NCI-H146 (cell line): ENCODE measurements at regions not wholly inside any gene's neighbourhood (a gene's known extent, or its start where the extent isn't known, plus 50 kb on each side); places are given as distances from the start of the nearest gene placed in this dataset.

Source experiments
- DNase-seq: peaks from one replicate; lab custom pipeline; 2025; lab: John Stamatoyannopoulos, UW

DNA sequence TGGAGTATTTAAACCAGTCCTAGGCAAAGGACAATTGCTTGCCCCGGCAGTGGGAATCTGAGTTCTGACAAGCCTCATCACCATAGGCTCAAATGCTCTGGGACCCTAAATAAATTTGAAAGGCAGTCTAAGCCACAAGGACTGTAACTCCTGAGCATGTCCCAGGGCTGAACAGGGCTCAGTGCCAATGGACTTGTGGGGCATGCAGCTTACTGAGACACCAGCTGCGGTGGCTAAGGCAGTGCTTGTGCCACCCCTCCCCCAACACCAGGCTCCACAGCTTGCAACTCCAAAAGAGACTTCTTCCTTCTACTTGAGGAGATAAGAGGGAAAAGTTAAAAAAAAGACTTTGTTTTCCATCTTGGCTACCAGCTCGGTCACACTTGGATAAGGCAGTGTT, 289.7 kb upstream of the DCBLD2 start:
- no peak for DNase-seq

DNA sequence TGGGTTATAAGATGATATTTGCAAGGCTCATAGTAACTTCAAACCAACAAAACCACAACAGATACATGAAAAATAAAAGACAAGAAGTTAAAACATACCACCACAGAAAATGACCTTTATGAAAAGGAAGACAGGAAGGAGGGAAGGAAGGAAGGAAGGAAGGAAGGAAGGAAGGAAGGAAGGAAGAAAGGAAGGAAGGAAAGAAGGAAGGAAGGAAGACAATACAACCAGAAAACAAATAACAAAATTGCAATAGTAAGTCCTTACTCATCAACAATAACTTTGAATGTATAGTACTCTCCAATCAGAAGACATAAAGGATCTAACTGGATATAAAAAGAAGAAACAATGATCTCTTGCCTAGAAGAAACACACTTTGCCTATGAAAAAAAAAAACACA, 287.4 kb upstream of the DCBLD2 start:
- no peak for DNase-seq

DNA sequence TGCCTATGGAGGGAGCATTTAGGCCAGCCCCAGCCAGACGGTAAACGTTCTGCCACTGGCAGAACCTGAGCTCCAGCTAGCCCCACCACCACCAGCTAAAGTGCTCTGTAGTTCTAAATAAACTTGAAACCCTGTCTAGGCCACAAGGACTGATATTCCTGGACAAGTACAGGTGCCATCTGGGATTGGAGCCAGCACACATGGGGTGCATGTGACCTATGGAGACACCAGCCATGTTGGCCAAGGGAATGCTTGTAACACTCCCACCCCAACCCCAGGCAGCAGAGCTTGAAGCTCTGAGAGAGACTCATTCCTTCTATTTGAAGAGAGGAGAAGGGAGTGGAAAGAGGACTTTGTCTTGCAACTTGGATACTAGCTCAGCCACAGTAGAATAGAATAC, 284.5 kb upstream of the DCBLD2 start:
- no peak for DNase-seq

DNA sequence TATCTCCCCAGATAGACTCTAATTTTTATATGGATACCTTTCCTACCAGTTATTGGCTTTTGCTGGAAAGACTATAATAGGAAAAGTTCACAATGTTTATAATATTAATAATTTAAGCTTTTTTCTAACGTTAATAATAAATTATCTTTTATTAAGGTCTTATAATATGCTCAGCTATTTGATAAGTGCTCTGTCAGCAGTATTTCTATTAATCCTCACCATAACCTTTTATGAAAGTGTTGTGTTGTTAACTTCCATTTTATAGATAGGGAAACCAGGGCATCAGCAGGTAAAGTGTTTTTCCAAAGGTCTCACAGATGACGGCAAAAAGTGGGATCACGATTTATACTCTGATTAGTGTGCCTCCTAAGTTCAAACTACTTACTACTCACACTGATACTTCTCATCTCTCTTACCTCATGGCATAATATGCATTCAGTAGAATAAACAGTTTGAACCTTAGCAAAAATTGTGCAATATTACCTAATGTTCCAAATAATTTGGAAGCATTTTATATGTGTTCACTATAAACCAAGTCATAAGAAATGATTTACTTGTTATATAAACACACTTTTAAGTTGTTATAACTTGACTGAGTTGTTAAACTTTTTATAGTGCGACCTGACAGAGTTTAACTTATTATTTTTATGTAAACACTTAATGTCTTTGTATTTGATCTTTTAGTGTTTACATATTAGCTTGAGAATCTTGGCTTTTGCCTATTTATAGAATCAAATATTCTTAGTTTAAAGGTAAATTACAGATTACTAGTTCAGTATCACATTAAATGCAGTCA, 274.9 kb upstream of the DCBLD2 start:
- DNase-seq = no peak

DNA sequence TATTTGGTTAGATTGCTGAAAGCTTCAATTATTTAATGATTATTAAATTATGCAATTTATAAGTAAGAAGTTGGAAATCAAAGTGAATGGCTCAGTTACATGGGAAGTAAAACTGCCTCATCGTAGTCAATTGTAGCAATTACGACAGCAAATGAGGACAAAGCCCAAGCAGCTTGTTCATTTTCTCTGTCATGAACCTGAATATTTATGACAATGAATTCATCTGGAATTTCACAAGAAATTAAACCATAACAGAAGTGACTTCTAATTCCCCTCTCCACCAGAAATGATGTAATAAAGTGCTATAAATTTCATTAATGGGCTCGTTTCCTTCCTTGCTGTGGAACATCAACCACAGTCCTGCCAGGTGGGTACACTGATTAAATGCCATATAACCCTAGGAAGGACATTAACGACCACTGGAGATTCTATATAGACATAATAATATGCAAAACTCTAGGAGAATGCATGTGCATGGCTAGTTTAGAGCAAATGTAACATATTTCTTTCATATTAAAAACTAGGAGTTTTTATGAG, 273.8 kb upstream of the DCBLD2 start:
- no peak for DNase-seq

DNA sequence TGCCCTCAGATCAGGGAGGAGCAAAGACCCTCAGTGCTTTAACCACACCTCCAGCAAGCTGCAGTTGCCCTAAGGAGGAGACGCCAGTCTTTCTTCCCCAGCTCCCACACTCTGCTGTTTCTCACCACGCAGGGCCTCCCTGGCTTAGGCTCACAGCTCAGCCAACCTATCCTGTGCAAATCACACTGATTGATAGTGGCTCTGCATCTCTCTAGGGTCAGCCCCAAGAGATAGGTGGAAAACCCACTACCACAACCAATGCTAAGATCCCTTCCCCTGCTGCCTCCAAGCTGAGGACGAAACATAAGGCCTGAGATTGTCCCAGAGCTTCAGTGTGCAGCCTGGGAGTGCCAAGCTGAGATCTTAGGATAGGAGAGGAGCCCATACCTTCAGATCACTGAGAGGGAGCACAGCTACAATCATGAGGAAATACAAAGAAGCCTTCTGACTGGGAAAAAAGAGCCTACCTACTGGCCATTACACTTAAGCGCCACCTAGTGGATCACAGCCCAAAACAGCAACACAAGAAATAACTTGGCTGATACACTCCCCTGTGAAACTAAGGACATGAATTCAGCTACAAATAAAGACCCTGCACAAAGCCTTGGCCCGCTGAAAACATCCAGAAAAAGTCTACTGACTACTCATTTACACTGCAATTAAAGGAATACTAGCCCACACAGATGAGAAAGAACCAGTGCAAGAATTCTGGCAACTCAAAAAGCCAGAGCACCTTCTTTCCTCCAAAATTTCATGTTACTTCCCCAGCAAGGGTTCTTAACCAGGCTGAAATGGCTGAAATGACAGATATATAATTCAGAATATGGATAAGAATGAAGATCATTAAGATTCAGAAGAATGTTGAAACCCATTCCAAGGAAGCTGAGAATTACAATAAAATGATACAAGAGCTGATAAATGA, 271.5 kb upstream of the DCBLD2 start:
- peak; percentile 14 for DNase-seq

DNA sequence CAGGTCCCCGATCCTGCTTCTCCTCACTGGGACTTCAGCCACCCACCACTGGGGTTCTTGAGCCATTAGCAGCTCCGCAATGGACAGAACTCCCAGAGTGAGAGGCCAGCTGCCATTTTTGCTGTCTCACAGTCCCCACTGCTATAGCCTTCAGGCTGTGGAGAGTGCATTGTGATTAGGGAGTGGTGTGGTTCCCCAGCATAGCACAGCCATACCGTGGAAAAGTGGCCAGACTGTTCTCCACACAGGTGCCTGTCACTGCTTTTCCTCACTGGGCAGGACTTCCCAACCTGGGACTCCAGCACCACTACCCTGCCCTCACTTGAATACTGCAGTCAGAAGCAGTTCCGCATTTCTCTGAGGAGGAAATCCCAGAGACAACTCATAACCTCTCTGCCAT, 270.3 kb upstream of the DCBLD2 start:
- DNase-seq = no peak

DNA sequence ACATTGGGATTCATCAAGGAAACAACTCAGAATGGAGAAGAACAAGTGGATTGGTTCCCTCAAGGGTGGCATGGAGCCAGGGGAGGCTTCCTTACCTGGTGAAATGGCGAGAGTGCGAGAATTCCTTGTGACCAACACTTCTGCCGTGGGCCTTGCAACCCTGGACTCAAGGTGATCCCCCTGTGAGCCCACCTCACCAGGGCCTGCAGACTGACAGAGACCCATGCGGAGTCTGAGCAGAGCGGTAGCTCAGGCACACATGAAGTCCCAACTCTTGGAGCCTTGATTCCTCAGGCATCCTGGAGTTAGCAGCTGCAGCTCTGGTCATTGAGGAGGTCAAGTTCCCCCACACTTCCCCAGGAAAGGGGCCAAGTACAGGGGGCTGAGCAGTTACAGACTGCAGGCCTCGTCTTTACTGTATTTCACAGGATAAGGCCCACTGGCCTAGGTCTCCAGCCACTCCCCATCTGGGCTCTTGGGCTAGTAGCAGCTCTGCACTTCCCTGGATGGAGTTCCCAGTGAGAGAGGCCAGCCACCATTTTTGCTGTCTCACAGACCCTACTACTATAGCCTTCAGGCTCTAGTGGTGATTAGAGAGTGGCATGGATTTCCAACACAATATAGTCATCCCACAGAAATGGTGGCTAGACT, 269.5 kb upstream of the DCBLD2 start:
- no peak for DNase-seq

DNA sequence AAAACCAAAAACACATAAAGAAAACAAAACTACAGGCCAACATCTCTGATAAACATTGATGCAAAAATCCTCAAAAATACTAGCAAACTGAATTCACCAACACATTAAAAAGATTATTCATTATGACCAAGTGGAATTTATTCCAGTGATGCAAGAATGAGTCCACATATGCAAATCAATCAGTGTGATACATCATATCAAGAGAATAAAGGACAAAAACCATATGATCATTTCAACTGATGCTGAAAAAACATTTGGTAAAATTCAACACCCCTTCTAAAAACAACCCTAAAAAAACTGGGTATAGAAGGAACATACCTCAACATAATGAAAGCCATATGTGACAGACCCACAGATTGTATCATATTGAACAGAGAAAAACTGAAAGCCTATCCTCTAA, 265.6 kb upstream of the DCBLD2 start:
- DNase-seq = no peak

DNA sequence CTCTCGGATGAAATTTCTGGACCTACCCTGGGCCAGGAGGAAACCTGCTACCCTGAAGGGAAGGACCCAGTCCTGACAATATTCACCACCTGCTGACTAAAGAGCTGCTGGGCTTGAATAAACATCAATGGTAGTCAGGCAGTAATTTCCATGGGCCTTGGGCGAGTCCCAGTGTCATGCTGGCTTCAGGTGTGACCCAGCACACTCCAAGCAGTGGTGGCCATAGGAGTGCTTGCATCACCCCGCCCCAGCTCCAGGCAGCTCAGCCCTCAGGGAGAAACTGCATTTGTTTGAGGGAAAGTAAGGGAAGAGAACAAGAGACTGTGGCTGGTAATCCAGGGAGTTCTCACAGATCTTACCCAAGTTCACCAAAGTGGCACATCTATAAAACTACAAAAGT, 261.8 kb upstream of the DCBLD2 start:
- DNase-seq = no peak

DNA sequence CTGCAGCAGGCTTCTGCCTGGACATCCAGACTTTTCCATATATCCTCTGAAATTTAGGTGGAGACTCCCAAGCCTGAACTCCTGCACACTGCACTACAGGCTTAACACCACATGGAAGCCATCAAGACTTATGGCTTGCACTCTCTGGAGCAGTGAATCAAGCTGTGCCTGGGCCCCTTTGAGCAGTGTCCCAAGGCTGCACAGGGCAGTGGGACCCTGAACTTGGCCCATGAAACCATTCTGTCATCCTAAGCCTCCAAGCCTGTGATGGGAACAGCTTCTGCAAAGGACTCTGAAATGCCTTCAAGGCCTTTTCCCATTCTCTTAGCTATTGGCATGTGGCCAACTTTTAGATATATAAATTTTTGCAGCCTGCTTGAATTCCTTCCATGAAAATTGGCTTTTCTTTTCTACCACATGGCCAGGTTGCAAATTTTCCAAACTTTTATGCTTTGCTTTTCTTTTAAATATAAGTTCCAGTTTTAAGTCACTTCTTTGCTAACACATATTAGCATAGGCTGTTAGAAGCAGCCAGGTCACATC, 257.8 kb upstream of the DCBLD2 start:
- DNase-seq = no peak

DNA sequence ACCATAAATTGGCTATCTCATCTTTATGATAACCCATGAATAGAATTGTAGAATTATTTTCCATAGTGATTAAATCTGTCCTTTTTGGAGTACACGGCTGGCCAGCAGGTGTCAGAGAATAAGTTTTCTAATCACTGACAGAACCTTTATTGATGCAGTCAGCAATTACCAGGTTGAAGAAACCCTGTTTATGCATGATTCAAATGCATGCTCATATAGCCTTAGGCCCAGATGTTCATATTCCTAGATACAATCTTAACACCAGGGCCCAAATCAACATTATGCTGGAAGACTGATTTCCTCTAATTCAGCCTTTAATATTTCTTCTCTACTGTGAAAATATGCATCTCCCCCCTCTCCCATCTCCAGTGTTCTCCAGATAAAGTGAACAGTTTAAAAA, 243.5 kb upstream of the DCBLD2 start:
- DNase-seq = no peak

DNA sequence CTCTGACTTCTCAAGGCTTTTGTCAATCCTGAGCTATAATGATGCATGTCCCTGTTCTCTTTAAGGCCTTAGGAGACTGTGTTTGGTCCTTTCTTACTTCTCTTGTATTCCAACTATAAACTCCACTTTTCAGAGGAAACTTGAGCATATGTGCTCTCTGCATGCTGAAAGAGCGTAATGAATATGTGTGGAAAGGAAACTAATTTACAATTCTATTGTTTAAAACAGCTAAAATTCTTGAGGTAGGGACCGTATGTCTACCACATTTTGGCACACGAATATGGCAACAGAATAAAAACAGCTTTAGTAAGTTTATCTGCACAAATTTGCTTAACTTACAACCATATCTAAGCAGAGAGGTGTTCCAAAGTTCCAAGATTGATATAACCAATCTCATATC, 242.0 kb upstream of the DCBLD2 start:
- DNase-seq = no peak

DNA sequence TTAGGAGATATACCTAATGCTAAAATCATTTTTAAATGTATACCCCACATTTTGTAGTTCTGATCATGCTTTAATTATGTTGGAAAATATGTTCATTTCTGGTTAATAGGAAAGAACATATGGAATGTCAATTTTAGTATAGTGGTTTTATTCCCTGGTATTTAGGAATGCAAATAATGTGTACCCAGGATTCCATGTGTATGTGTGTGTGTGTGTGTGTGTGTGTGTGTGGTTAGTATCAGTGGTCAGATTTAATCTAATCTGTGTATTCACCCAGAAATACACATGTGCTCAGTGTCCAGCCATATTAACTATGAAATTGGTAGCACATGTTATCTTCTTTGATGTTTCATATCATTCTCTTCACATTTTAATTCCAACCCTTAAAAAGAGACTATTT, 233.5 kb upstream of the DCBLD2 start:
- no peak for DNase-seq

DNA sequence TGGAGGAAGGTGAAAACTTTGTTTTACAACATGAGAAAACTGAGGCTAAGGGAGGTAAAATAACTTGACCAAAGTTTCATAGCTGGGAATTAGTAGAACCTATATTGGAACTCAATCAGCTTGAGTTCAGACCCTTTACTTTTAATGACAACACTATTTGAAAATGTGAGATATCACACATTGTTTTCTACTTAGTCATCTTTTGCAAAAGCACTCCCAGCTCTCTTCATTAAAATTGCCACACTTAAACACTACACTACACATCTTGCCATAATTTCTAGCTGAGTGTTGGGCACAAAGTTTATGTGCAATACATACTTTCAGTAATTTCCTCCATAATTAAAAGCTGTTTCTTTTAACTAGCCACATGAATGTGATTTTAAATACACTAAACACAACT, 230.4 kb upstream of the DCBLD2 start:
- no peak for DNase-seq

DNA sequence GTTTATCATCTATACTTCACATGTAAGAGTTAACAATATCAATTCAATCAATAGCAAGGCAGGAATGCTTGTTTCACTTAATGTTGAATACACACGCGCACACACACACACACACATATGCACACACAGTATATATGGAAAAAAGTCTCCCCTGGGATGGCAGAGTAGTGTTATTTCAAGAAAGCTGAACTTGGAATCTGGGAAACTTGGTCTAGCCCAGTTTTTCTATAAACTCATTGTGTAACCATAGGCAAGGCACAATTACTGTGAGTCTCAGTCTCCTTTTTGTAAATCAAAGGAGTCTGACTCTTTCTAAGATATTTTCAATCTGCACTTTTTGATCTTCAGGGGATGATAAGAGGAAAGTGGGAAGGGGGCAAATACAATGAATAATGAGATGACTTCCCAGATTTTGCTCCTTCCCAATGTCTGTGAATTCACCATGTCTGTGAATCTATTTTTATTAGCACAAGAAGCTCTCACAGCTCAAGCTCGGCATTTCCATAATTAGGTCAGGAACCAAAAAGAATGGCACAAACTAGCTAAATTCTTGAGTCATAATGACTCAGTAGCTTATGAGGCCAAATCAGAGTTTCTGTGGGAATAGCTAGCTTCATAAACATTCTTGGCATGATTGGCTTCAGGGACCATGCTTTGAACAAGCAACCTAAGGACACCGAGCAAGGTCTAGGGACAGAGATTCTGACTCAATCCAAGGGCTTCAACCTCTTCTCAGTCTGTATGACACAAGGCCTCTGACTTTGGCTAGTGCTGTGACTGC, 227.4 kb upstream of the DCBLD2 start:
- no peak for DNase-seq

DNA sequence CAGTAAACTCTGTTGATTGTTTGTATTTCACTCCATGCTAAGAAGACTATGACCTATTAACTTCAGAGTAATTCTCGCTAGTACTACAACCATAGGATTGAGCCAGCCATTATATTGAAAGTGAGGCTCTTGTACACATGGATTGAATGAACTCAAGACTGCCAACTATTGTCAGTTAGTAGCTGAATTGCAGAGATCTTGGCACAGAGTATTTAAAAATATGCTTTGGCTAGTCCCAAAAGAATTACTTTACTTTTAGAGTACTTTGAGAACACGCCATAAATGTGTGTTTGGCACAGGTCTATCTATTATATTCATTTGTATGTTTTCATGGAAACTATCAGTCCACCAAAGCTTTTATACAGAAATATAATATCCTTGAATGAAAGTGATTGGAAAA, 226.7 kb upstream of the DCBLD2 start:
- DNase-seq = no peak

DNA sequence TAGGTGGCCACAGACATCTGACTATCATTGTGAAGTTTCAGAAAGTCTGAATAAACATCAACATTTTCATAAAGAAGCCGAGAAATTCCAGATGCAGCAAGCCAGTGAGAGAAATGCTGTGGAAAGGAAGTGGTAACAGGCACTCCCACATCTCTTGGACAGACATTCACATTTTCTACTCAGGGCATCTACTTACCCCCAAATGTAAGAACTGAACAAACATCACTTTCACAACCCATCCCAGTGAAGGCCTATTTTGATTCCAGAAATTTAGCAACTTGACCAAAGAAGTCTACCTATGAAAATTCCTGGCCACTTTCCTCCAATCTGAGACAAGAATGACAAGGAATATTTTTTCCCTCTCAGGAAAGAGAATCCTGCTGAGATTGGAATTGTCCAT, 224.8 kb upstream of the DCBLD2 start:
- DNase-seq = no peak

DNA sequence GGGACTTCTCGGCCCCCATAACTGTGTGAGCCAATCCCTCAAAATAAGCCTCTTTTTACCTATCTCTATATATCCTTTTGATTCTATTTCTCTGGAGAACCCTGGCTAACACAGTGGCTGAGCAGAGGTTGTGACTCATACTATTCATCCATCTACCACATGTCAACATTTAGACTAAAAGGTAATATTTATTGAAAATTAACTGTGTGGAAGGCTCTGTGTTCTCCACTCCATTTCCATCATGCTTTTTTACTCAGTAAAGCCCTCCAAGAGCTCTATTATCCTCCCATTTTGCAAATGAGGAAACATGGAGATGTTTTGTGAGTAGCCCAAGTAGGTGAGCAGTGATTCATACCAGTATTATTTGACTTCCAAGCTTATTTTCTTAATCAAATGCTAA, 217.9 kb upstream of the DCBLD2 start:
- DNase-seq = no peak

DNA sequence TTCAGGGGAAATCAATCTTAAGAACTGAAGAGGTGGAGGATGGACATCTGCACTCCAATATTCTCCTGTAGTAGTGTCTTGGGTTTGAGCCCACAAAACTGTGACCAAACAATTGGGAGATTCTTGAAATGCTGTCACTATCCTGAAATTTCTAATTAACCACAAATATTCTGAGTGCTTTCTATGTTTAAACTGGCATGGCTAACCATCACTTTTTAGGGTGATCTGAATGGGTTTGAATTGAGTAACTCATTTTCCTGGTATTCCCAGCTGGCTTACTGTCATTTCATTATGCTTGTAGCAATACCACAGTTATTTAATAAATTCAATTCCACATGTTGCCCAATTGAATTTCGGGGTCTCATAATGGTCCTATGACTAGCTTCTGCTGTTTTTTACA, 216.9 kb upstream of the DCBLD2 start:
- no peak for DNase-seq

DNA sequence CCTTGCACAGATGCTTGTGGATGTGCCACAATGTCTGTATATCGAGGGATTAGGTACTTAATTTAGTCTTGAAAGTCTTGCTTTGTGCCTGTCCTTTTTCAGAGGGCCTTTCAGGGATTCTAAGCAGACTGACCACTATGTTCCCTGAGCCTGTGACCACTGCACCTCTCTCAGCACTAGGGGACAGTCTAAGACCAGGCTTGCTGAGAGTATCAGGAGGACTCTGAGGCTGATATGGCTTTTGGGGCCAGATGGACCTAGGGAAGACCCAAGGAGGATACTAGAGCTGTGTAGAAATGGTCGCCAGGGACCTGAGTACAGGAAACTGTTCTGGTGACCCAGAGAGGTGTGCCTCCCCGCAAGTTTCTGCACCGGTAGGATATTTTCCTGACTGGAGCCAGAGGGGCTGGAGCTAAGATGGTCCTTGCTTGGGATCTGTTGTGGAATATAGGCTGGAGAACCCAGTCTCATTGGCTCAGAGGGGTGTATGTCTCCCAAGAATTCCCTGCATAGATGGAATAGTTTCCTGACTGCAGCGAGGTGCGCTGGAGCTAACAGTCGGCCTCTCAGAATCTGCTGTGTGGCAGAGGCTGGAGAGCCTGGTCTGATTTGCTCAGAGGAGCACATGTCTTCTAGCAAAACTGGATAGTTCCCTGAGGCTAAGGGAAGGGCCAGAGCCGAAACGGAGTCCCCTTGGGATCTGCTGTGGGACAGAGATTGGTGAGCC, 213.2 kb upstream of the DCBLD2 start:
- DNase-seq = no peak
